Endodermal cell (in vitro differentiated cells): ENCODE measurements at regions not wholly inside any gene's neighbourhood (a gene's known extent, or its start where the extent isn't known, plus 50 kb on each side); places are given as distances from the start of the nearest gene placed in this dataset.

Source experiments
- DNase-seq: peaks from one replicate; pipeline ENCODE4 v3.0.0-alpha.2; 2017
- H3K27ac ChIP-seq: 2 replicates; pipeline ENCODE4 v1.5.1; 2013; ENCODE audit warnings: mild to moderate bottlenecking, low read depth, low read length, moderate library complexity
- H3K27me3 ChIP-seq: 2 replicates; pipeline ENCODE4 v1.6.1; 2013; ENCODE audit warnings: mild to moderate bottlenecking, low read length, moderate library complexity; ENCODE audit not compliant: insufficient read depth, control insufficient read depth, poor library complexity, severe bottlenecking
- H3K36me3 ChIP-seq: 2 replicates; pipeline ENCODE4 v1.7.0; 2013; ENCODE audit warnings: mild to moderate bottlenecking, low read length, moderate library complexity; ENCODE audit not compliant: control insufficient read depth, insufficient read depth
- H3K4me1 ChIP-seq: one replicate; pipeline ENCODE4 v1.7.0; 2013; ENCODE audit warnings: low read length; ENCODE audit not compliant: control insufficient read depth, insufficient read depth
- H3K4me3 ChIP-seq: 2 replicates; pipeline ENCODE4 v1.5.1; 2013; ENCODE audit warnings: mild to moderate bottlenecking, low read length, moderate library complexity
- H3K9ac ChIP-seq: 2 replicates; pipeline ENCODE4 v1.6.1; 2013; ENCODE audit warnings: mild to moderate bottlenecking, low read length, moderate library complexity; ENCODE audit not compliant: poor library complexity, severe bottlenecking; ENCODE audit errors: extremely low read depth
- H3K9me3 ChIP-seq: 2 replicates; pipeline ENCODE4 v1.6.1; 2013; ENCODE audit warnings: mild to moderate bottlenecking, low read length, moderate library complexity; ENCODE audit not compliant: control insufficient read depth
- H3K27ac Mint-ChIP-seq: 2 replicates; pipeline ENCODE4 v1.8.0; 2020; ENCODE audit warnings: mixed read lengths
- H3K27me3 Mint-ChIP-seq: 2 replicates; pipeline ENCODE4 v1.8.0; 2021; ENCODE audit warnings: mild to moderate bottlenecking, mixed read lengths; ENCODE audit not compliant: insufficient read depth
- H3K36me3 Mint-ChIP-seq: 2 replicates; pipeline ENCODE4 v1.8.0; 2020; ENCODE audit warnings: low read depth, mixed read lengths
- H3K4me1 Mint-ChIP-seq: 2 replicates; pipeline ENCODE4 v1.8.0; 2020; ENCODE audit warnings: mixed read lengths
- H3K4me3 Mint-ChIP-seq: 2 replicates; pipeline ENCODE4 v1.8.0; 2020; ENCODE audit warnings: mild to moderate bottlenecking, moderate library complexity, mixed read lengths
- H3K9me3 Mint-ChIP-seq: 2 replicates; pipeline ENCODE4 v1.8.0; 2020; ENCODE audit warnings: mild to moderate bottlenecking, mixed read lengths
- WGBS, 2 experiments: methylation state at CpG; one replicate each; pipeline versions ENCODE4 v1.1.5 to v1.1.7; 2013; ENCODE audit warnings: missing lambda C conversion rate in 2 of 2, mixed read lengths in 1 of 2; ENCODE audit not compliant: insufficient coverage in 1 of 2, insufficient read length in 1 of 2; 5-methylcytosine and 5-hydroxymethylcytosine counted together
- TF ChIP-seq, protein P1 (sequence below): fragments of 200-600 bp; sonication (generic); conservative IDR thresholded peaks from 2 replicates; pipeline ENCODE4 v1.5.0; 2021; ENCODE audit warnings: antibody characterized with exemption, mild to moderate bottlenecking

DNA sequence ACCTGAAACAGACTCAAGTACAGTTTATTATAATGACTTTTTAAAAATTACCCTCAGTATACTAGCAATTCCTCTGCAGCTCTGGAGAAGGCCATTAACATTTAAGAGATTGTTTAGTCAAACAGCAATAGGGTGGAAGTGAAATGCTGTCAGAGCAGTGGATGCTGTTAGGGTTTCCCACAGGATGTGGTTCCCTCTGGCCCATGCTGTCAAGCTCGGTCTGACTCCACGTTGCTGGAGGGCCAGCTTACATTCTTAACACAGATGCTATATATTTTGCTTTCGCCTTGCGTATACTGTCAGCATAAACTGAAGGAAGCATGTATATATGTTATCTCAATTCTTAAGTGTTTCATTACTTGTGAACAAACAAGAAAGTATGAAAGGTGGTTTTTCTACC is 231.1 kb upstream of the COL8A1 start:
- Mint-ChIP-seq H3K4me1 (no peaks in the 10 kb centered on the region), H3K27ac (no peak overlapping the region), H3K27me3 (no peaks in the 10 kb centered on the region), H3K4me3 (no peak overlapping the region), H3K9me3 (no peaks in the 10 kb centered on the region), H3K36me3 (no peaks in the 10 kb centered on the region)
- H3K27me3 ChIP-seq = no peaks in the 10 kb centered on the region
- no peak overlapping the region for H3K9ac ChIP-seq
- 96 to 100% methylated on average over 1 to 4 of the region's 4 CpGs for WGBS, 2 experiments
- no peaks in the 10 kb centered on the region for H3K4me1 ChIP-seq
- H3K27ac ChIP-seq = no peak overlapping the region
- no peaks in the 10 kb centered on the region for H3K36me3 ChIP-seq
- DNase-seq = no peak
- no peaks in the 10 kb centered on the region for H3K9me3 ChIP-seq
- H3K4me3 ChIP-seq = no peak overlapping the region
- TF ChIP-seq, protein P1, sequence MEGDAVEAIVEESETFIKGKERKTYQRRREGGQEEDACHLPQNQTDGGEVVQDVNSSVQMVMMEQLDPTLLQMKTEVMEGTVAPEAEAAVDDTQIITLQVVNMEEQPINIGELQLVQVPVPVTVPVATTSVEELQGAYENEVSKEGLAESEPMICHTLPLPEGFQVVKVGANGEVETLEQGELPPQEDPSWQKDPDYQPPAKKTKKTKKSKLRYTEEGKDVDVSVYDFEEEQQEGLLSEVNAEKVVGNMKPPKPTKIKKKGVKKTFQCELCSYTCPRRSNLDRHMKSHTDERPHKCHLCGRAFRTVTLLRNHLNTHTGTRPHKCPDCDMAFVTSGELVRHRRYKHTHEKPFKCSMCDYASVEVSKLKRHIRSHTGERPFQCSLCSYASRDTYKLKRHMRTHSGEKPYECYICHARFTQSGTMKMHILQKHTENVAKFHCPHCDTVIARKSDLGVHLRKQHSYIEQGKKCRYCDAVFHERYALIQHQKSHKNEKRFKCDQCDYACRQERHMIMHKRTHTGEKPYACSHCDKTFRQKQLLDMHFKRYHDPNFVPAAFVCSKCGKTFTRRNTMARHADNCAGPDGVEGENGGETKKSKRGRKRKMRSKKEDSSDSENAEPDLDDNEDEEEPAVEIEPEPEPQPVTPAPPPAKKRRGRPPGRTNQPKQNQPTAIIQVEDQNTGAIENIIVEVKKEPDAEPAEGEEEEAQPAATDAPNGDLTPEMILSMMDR = no peak

DNA sequence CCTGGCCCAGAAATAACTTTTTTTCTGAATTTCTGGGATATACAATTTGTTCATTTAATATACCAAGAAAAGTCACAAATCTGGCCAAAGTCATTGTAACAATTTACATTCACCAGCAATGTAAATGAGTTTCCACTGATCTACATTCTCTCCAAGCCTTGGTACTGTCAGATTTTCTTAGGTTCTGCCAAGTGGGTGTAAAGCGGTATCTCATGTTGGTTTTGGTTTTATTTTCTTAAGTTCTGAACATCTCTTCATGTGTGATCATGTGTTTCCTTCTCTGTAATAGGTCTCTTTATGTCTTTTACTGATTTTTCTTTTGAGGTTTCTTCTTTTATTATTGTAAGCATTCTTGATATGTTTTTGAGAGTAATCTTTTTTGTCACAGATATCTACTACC is 235.6 kb upstream of the COL8A1 start:
- Mint-ChIP-seq H3K27me3 (no peaks in the 10 kb centered on the region), H3K9me3 (peaks cover 28% of the 10 kb centered on the region), H3K4me1 (no peaks in the 10 kb centered on the region), H3K4me3 (no peak overlapping the region), H3K36me3 (peaks cover 3% of the 10 kb centered on the region), H3K27ac (no peak overlapping the region)
- 80 to 91% methylated on average over 1 of the region's 1 CpG for WGBS, 2 experiments
- Histone ChIP-seq H3K4me3 (no peak overlapping the region), H3K36me3 (no peaks in the 10 kb centered on the region), H3K27ac (no peak overlapping the region), H3K27me3 (no peaks in the 10 kb centered on the region), H3K9me3 (peaks cover 21% of the 10 kb centered on the region), H3K4me1 (no peaks in the 10 kb centered on the region), H3K9ac (no peak overlapping the region)
- TF ChIP-seq, protein P1 = no peak
- no peak for DNase-seq

DNA sequence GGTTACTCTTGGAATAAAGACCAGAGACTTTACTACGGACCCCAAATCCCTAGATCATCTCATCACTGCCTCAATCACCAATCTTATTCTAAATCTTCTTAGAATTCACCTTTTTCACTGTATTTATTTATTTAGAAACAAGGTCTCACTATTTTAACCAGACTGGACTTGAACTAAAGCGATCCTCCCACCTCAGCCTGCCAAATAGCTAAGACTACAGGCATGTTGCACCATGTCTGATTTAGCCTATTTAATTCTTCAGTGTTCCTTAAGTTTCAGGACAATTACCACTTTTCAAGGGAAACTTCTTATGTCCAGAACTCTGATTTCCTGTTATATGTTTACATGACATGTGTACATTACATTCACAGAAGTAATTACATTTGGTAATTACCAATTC is 238.0 kb upstream of the COL8A1 start:
- Mint-ChIP-seq H3K36me3 (peaks cover 3% of the 10 kb centered on the region), H3K27me3 (no peaks in the 10 kb centered on the region), H3K4me1 (no peaks in the 10 kb centered on the region), H3K4me3 (no peak overlapping the region), H3K27ac (no peak overlapping the region), H3K9me3 (peaks cover 31% of the 10 kb centered on the region)
- H3K9me3 ChIP-seq = peaks cover 25% of the 10 kb centered on the region
- no peak overlapping the region for H3K4me3 ChIP-seq
- no peaks in the 10 kb centered on the region for H3K36me3 ChIP-seq
- TF ChIP-seq, protein P1 = no peak
- no peaks in the 10 kb centered on the region for H3K27me3 ChIP-seq
- no peak overlapping the region for H3K27ac ChIP-seq
- WGBS, 2 experiments = 82 to 83% methylated on average over 2 of the region's 2 CpGs
- DNase-seq = no peak
- no peaks in the 10 kb centered on the region for H3K4me1 ChIP-seq
- no peak overlapping the region for H3K9ac ChIP-seq
